PFSK-1 (cell line): ENCODE measurements at regions not wholly inside any gene's neighbourhood (a gene's known extent, or its start where the extent isn't known, plus 50 kb on each side); places are given as distances from the start of the nearest gene placed in this dataset.

ENCODE experiments used
- FOXP2 ChIP-seq: optimal IDR thresholded peaks from 2 replicates; pipeline ENCODE3; 2011; ENCODE audit warnings: borderline replicate concordance, control low read depth, inconsistent platforms; ENCODE audit not compliant: insufficient read depth; ENCODE audit errors: extremely low read length, extremely low read depth
- POLR2AphosphoS5 ChIP-seq: IDR thresholded peaks from 2 replicates; pipeline ENCODE4 v1.6.1; 2012; ENCODE audit warnings: low read depth, mild to moderate bottlenecking, control low read depth, low read length, moderate library complexity
- REST ChIP-seq, 2 experiments: IDR thresholded peaks; 2 replicates each; pipeline versions ENCODE4 v1.6.1 to v1.8.0; 2011 to 2012; ENCODE audit warnings: low read depth in 2 of 2, low read length in 2 of 2, control low read depth in 1 of 2, inconsistent platforms in 1 of 2, mild to moderate bottlenecking in 1 of 2, moderate library complexity in 1 of 2; ENCODE audit not compliant: insufficient read depth in 1 of 2
- SIN3A ChIP-seq: IDR thresholded peaks from 2 replicates; pipeline ENCODE4 v1.6.1; 2012; ENCODE audit warnings: mild to moderate bottlenecking, low read length, moderate library complexity, borderline replicate concordance; ENCODE audit not compliant: insufficient read depth
- TAF1 ChIP-seq: IDR thresholded peaks from 2 replicates; pipeline ENCODE4 v1.6.1; 2012; ENCODE audit warnings: low read length, control low read depth, borderline replicate concordance; ENCODE audit not compliant: insufficient read depth

GRCh38 chr4:125390727-125391126 is 76.0 kb downstream of the FAT4 start:
- TF ChIP-seq REST (IDR thresholded peaks at IDR 0.05; ENCODE audit: insufficient read depth in 1 of 2, low read depth in 2 of 2, low read length in 2 of 2): no peak
- no peak for TF ChIP-seq SIN3A
- TF ChIP-seq TAF1: no peak
- no peak for TF ChIP-seq POLR2AphosphoS5
- no peak for TF ChIP-seq FOXP2

- TF ChIP-seq FOXP2 (no peak), POLR2AphosphoS5 (no peak), TAF1 (no peak), SIN3A (no peak), REST (IDR thresholded peaks at IDR 0.05; ENCODE audit: insufficient read depth in 1 of 2, low read depth in 2 of 2, low read length in 2 of 2) (no peak)
Observed at GRCh38 chr4:125392694-125393093, 77.9 kb downstream of the FAT4 start.

GRCh38 chr4:125393825-125394224 is 79.1 kb downstream of the FAT4 start:
- TF ChIP-seq FOXP2: no peak
- no peak for TF ChIP-seq POLR2AphosphoS5
- TF ChIP-seq SIN3A: no peak
- TF ChIP-seq TAF1: no peak
- no peak for TF ChIP-seq REST (IDR thresholded peaks at IDR 0.05; ENCODE audit: insufficient read depth in 1 of 2, low read depth in 2 of 2, low read length in 2 of 2)

- TF ChIP-seq TAF1: no peak
- no peak for TF ChIP-seq REST (IDR thresholded peaks at IDR 0.05; ENCODE audit: insufficient read depth in 1 of 2, low read depth in 2 of 2, low read length in 2 of 2)
- no peak for TF ChIP-seq POLR2AphosphoS5
- no peak for TF ChIP-seq FOXP2
Observed at GRCh38 chr4:125397226-125397625, 82.5 kb downstream of the FAT4 start.

- TF ChIP-seq TAF1 (no peak), REST (IDR thresholded peaks at IDR 0.05; ENCODE audit: insufficient read depth in 1 of 2, low read depth in 2 of 2, low read length in 2 of 2) (no peak), FOXP2 (no peak), POLR2AphosphoS5 (no peak), SIN3A (no peak)
Observed at GRCh38 chr4:125398263-125399002, 83.7 kb downstream of the FAT4 start.
